ENCODE measurements at regions not wholly inside any gene's neighbourhood (a gene's known extent, or its start where the extent isn't known, plus 50 kb on each side); places are given as distances from the start of the nearest gene placed in this dataset.

- TF ChIP-seq, protein P1, sequence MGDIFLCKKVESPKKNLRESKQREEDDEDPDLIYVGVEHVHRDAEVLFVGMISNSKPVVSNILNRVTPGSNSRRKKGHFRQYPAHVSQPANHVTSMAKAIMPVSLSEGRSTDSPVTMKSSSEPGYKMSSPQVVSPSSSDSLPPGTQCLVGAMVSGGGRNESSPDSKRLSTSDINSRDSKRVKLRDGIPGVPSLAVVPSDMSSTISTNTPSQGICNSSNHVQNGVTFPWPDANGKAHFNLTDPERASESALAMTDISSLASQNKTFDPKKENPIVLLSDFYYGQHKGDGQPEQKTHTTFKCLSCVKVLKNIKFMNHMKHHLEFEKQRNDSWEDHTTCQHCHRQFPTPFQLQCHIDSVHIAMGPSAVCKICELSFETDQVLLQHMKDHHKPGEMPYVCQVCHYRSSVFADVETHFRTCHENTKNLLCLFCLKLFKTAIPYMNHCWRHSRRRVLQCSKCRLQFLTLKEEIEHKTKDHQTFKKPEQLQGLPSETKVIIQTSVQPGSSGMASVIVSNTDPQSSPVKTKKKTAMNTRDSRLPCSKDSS (IDR thresholded peaks at IDR 0.05; ENCODE audit: low read depth, partially characterized antibody), result no peak
- no peak for TF ChIP-seq DIDO1 (tag; IDR thresholded peaks at IDR 0.05; ENCODE audit: low read depth)
- TF ChIP-seq MBD2 (IDR thresholded peaks at IDR 0.05; ENCODE audit: borderline replicate concordance, low read depth), result no peak
- TF ChIP-seq ZBED1 (IDR thresholded peaks at IDR 0.05), result no peak
- TF ChIP-seq, protein P2, sequence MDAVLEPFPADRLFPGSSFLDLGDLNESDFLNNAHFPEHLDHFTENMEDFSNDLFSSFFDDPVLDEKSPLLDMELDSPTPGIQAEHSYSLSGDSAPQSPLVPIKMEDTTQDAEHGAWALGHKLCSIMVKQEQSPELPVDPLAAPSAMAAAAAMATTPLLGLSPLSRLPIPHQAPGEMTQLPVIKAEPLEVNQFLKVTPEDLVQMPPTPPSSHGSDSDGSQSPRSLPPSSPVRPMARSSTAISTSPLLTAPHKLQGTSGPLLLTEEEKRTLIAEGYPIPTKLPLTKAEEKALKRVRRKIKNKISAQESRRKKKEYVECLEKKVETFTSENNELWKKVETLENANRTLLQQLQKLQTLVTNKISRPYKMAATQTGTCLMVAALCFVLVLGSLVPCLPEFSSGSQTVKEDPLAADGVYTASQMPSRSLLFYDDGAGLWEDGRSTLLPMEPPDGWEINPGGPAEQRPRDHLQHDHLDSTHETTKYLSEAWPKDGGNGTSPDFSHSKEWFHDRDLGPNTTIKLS (IDR thresholded peaks at IDR 0.05; ENCODE audit: borderline replicate concordance, low read depth), result no peak
- peak in 1 of 2 experiments; percentile 13; a peak in 1 of 4 replicates for TF ChIP-seq ZMIZ1 (IDR thresholded peaks at IDR 0.05; ENCODE audit: low read depth in 2 of 2, low read length in 2 of 2)
- no peak for TF ChIP-seq MEIS2 (IDR thresholded peaks at IDR 0.05; ENCODE audit: partially characterized antibody)
- no peak for TF ChIP-seq GABPB2 (CRISPR knock-in tag; conservative IDR thresholded peaks at IDR 0.05)
These were observed 107.2 kb downstream of the ZNF280B start (continued) for GRCh38 chr22:22401381-22401780.
